ENCODE measurements at regions not wholly inside any gene's neighbourhood (a gene's known extent, or its start where the extent isn't known, plus 50 kb on each side); places are given as distances from the start of the nearest gene placed in this dataset.
A peak's percentile ranks its signal among the peaks of the same experiment; 100 is the strongest.

DNA sequence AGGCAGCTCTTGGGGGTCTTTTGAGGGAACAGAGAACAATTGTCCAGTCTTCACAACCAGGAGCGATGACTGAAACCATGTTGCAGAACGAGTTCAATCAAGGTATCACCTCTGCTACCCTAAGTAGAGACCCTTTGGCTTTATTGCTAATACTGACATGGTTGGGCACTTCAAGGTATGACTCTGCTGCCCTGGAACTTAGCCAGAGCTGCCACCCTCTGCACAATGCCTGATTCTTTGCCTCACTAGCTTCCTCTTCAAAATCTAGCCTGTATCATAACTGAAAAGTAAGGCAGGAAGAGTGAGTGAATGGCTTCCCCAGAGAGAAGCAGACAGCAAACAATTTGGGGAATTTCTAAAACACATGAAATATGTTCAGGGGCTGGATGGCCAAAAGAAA, 592.7 kb upstream of the NRSN1 start:
- no peak for DNase-seq
- Histone ChIP-seq H3K27ac (no peak overlapping the region), H3K27me3 (no peaks in the 10 kb centered on the region), H3K9me3 (no peaks in the 10 kb centered on the region), H3K4me1 (peaks cover 0 to 9% (median 0%) of the 10 kb centered on the region in 4 donors), H3K4me3 (no peak overlapping the region), H3K36me3 (no peaks in the 10 kb centered on the region)
- WGBS (ENCODE audit: insufficient coverage, low coverage, low lambda C conversion rate, missing lambda C conversion rate), result 100% methylated on average over 1 of the region's 2 CpGs
- intact Hi-C loops (cut with DNase I), result no loop called here
- ATAC-seq, result no peak
- no peak for TF ChIP-seq POLR2A (IDR thresholded peaks at IDR 0.05)
- no peak for TF ChIP-seq CTCF (IDR thresholded peaks at IDR 0.05)

GRCh38 chr6:23533944-23534343, 592.1 kb upstream of the NRSN1 start:
- Histone ChIP-seq H3K4me3 (no peak overlapping the region), H3K9me3 (no peaks in the 10 kb centered on the region), H3K36me3 (no peaks in the 10 kb centered on the region), H3K4me1 (peaks cover 0 to 9% (median 0%) of the 10 kb centered on the region in 4 donors), H3K27ac (no peak overlapping the region), H3K27me3 (no peaks in the 10 kb centered on the region)
- ATAC-seq (peak; percentile 77 to 89 (median 88)), DNase-seq (no peak)
- TF ChIP-seq POLR2A (IDR thresholded peaks at IDR 0.05) (no peak), CTCF (IDR thresholded peaks at IDR 0.05) (no peak)
- 13% methylated on average over 4 of the region's 7 CpGs for whole genome bisulfite sequencing (ENCODE audit: insufficient coverage, low coverage, low lambda C conversion rate, missing lambda C conversion rate)
- intact Hi-C loops (cut with DNase I), result no loop called here

- no peak overlapping the region for H3K27ac ChIP-seq
- DNase-seq, result no peak
These were observed 591.7 kb upstream of the NRSN1 start for GRCh38 chr6:23534351-23534750.

GRCh38 chr6:23535101-23535500, 590.9 kb upstream of the NRSN1 start:
- intact Hi-C loops (cut with DNase I), result no loop called here

More at GRCh38 chr6:23534351-23534750, 591.7 kb upstream of the NRSN1 start:
- Histone ChIP-seq H3K36me3 (no peaks in the 10 kb centered on the region), H3K27me3 (no peaks in the 10 kb centered on the region), H3K4me1 (peaks cover 0 to 9% (median 0%) of the 10 kb centered on the region in 4 donors), H3K4me3 (no peak overlapping the region), H3K9me3 (no peaks in the 10 kb centered on the region)
- WGBS (ENCODE audit: insufficient coverage, low coverage, low lambda C conversion rate, missing lambda C conversion rate), result 77% methylated on average over 2 of the region's 2 CpGs
- TF ChIP-seq CTCF (IDR thresholded peaks at IDR 0.05) (no peak), POLR2A (IDR thresholded peaks at IDR 0.05) (no peak)
- intact Hi-C loops (cut with DNase I), result no loop called here
- ATAC-seq, result peak in 3 of 4 donors; percentile 17 to 34 (median 23)

More at GRCh38 chr6:23535101-23535500, 590.9 kb upstream of the NRSN1 start:
- WGBS (ENCODE audit: insufficient coverage, low coverage, low lambda C conversion rate, missing lambda C conversion rate), result 85% methylated on average over 2 of the region's 2 CpGs
- no peaks in the 10 kb centered on the region for H3K27me3 ChIP-seq
- H3K27ac ChIP-seq, result no peak overlapping the region
- no peaks in the 10 kb centered on the region for H3K36me3 ChIP-seq
- H3K9me3 ChIP-seq, result no peaks in the 10 kb centered on the region
- DNase-seq (no peak), ATAC-seq (no peak)
- TF ChIP-seq POLR2A (IDR thresholded peaks at IDR 0.05) (no peak), CTCF (IDR thresholded peaks at IDR 0.05) (no peak)
- H3K4me3 ChIP-seq, result no peak overlapping the region
- H3K4me1 ChIP-seq, result peaks cover 0 to 9% (median 0%) of the 10 kb centered on the region in 4 donors

All from right lobe of liver (tissue), 6 donors.